ENCODE measurements at regions not wholly inside any gene's neighbourhood (a gene's known extent, or its start where the extent isn't known, plus 50 kb on each side); places are given as distances from the start of the nearest gene placed in this dataset.

DNA sequence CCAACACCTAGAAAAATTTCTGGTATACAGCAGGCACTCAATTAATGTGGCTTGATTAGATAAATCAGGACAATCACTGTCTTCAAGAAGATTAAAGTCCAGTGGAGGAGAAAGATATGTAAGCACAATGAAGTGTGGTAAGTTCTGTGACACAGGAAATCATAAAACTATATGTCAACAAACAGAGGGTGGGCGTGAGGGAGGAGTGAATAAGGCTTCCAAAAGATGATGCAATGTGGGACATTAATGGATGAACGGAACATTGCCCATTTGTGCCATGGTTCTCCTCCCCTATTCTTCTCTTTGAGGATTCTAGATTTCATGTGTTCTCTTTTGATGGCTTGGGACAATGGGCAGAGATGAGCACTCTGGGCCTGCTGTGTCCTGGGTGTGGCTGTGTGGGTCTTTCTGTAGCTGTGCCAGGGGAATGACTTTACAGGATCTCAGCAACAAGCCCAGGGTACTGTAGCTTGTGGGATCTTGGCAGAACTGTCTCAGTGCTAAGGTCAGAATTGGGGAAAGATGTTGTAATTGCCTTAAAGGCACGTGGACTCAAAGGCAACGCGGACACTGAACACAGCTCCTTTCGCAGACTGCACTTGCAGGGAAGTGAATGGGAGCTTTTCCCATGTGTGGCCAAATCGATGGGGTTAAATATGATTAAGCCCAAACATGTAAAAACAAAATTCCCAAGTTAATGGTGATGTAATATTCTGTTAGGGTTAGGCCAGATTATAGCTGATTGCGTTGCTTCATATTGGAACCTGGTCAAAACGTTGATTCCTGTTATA, 366.9 kb downstream of the TGFB2 start:
- H3K4me2 ChIP-seq (ENCODE audit: low read length): no peak overlapping the region
- ChIA-PET CTCF (ENCODE audit: unreplicated experiment) (no interaction called here), POLR2A (interaction anchor here (0.6 kb wide), 1 partner anchor 236 kb away, joined by 4 read pairs; no protein-coding TSS in a partner anchor)
- BruUV-seq (replicated peaks): no TSS peak
- TF ChIP-seq EZH2phosphoT487 (IDR thresholded peaks at IDR 0.05; ENCODE audit: borderline replicate concordance, low read depth, low read length): no peak
- TF ChIP-seq, protein P1, sequence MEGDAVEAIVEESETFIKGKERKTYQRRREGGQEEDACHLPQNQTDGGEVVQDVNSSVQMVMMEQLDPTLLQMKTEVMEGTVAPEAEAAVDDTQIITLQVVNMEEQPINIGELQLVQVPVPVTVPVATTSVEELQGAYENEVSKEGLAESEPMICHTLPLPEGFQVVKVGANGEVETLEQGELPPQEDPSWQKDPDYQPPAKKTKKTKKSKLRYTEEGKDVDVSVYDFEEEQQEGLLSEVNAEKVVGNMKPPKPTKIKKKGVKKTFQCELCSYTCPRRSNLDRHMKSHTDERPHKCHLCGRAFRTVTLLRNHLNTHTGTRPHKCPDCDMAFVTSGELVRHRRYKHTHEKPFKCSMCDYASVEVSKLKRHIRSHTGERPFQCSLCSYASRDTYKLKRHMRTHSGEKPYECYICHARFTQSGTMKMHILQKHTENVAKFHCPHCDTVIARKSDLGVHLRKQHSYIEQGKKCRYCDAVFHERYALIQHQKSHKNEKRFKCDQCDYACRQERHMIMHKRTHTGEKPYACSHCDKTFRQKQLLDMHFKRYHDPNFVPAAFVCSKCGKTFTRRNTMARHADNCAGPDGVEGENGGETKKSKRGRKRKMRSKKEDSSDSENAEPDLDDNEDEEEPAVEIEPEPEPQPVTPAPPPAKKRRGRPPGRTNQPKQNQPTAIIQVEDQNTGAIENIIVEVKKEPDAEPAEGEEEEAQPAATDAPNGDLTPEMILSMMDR (conservative IDR thresholded peaks at IDR 0.05; ENCODE audit: low read length): no peak
- no peaks in the 10 kb centered on the region for H4K20me1 ChIP-seq (ENCODE audit: insufficient read depth, low read length)
- no peak overlapping the region for H3K27ac ChIP-seq (ENCODE audit: low read depth, low read length, poor library complexity, severe bottlenecking)
- intact Hi-C loops (cut with micrococcal nuclease; ENCODE audit: unreplicated experiment): no loop called here
- H3K4me1 ChIP-seq (ENCODE audit: insufficient read depth, low read length, poor library complexity, severe bottlenecking): no peaks in the 10 kb centered on the region
- no peaks in the 10 kb centered on the region for H3K9me3 ChIP-seq (ENCODE audit: low read length)
- DNase-seq (ENCODE audit: low spot score): no peak
- no peaks in the 10 kb centered on the region for H3K36me3 ChIP-seq (ENCODE audit: insufficient read depth, low read length)
- H3K4me3 ChIP-seq (ENCODE audit: low read depth, low read length, poor library complexity, severe bottlenecking): no peak overlapping the region
- H3K9me2 ChIP-seq (ENCODE audit: insufficient read depth, low read length): no peaks in the 10 kb centered on the region
- H3K79me2 ChIP-seq (ENCODE audit: insufficient read depth, low read depth, low read length): no peaks in the 10 kb centered on the region
- H2AFZ ChIP-seq (ENCODE audit: low read length): no peak overlapping the region

DNA sequence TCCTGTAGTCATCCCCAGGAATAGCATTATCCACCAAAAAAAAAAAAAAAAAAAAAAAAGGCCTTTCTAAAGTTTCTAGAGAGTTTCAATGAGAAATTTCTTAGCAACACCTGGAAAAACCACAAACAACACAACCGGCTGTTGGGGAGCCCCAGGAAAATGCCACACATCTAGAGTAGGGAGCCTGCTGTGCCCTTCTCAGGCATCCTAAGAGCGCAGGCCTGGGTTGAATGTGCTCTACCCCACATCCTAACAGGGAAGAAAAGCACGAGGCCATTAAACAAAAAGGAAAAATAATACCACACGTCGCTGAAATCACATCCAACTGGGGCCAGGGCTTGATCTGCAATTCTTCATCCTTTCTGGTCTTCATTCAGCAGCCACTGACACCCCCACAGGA, 367.5 kb downstream of the TGFB2 start:
- POLR2A ChIA-PET: no interaction called here
- Histone ChIP-seq H3K4me3 (ENCODE audit: low read depth, low read length, poor library complexity, severe bottlenecking) (no peak overlapping the region), H3K9me3 (ENCODE audit: low read length) (no peaks in the 10 kb centered on the region), H4K20me1 (ENCODE audit: insufficient read depth, low read length) (no peaks in the 10 kb centered on the region), H3K4me1 (ENCODE audit: insufficient read depth, low read length, poor library complexity, severe bottlenecking) (no peaks in the 10 kb centered on the region), H3K27ac (ENCODE audit: low read depth, low read length, poor library complexity, severe bottlenecking) (no peak overlapping the region), H3K36me3 (ENCODE audit: insufficient read depth, low read length) (no peaks in the 10 kb centered on the region), H3K4me2 (ENCODE audit: low read length) (no peak overlapping the region), H2AFZ (ENCODE audit: low read length) (no peak overlapping the region), H3K79me2 (ENCODE audit: insufficient read depth, low read depth, low read length) (no peaks in the 10 kb centered on the region), H3K9me2 (ENCODE audit: insufficient read depth, low read length) (no peaks in the 10 kb centered on the region)
- intact Hi-C loops (cut with micrococcal nuclease; ENCODE audit: unreplicated experiment): no loop called here
- no TSS peak for BruUV-seq (replicated peaks)
- CTCF ChIA-PET (ENCODE audit: unreplicated experiment): no interaction called here
- DNase-seq (ENCODE audit: low spot score): no peak
- TF ChIP-seq, protein P1 (conservative IDR thresholded peaks at IDR 0.05; ENCODE audit: low read length): no peak
- no peak for TF ChIP-seq EZH2phosphoT487 (IDR thresholded peaks at IDR 0.05; ENCODE audit: borderline replicate concordance, low read depth, low read length)

- H3K79me2 ChIP-seq (ENCODE audit: insufficient read depth, low read depth, low read length): no peaks in the 10 kb centered on the region
- H4K20me1 ChIP-seq (ENCODE audit: insufficient read depth, low read length): no peaks in the 10 kb centered on the region
- no peaks in the 10 kb centered on the region for H3K4me1 ChIP-seq (ENCODE audit: insufficient read depth, low read length, poor library complexity, severe bottlenecking)
- no peak for DNase-seq (ENCODE audit: low spot score)
- H3K4me3 ChIP-seq (ENCODE audit: low read depth, low read length, poor library complexity, severe bottlenecking): no peak overlapping the region
- no peak overlapping the region for H3K4me2 ChIP-seq (ENCODE audit: low read length)
- no TSS peak for BruUV-seq (replicated peaks)
- CTCF ChIA-PET (ENCODE audit: unreplicated experiment): no interaction called here
- intact Hi-C loops (cut with micrococcal nuclease; ENCODE audit: unreplicated experiment): no loop called here
- no peaks in the 10 kb centered on the region for H3K9me3 ChIP-seq (ENCODE audit: low read length)
- no peak overlapping the region for H3K27ac ChIP-seq (ENCODE audit: low read depth, low read length, poor library complexity, severe bottlenecking)
- no peaks in the 10 kb centered on the region for H3K9me2 ChIP-seq (ENCODE audit: insufficient read depth, low read length)
- POLR2A ChIA-PET: interaction anchor here (0.6 kb wide), 1 partner anchor 49 kb away, joined by 3 read pairs; no protein-coding TSS in a partner anchor
- no peak overlapping the region for H2AFZ ChIP-seq (ENCODE audit: low read length)
- no peak for TF ChIP-seq EZH2phosphoT487 (IDR thresholded peaks at IDR 0.05; ENCODE audit: borderline replicate concordance, low read depth, low read length)
- TF ChIP-seq, protein P1 (conservative IDR thresholded peaks at IDR 0.05; ENCODE audit: low read length): no peak
- H3K36me3 ChIP-seq (ENCODE audit: insufficient read depth, low read length): no peaks in the 10 kb centered on the region
Measured at GRCh38 chr1:218715961-218716669, 371.0 kb downstream of the TGFB2 start.

Data from OCI-LY7 (cell line).